Retina (tissue), 1 donor: ENCODE measurements at regions not wholly inside any gene's neighbourhood (a gene's known extent, or its start where the extent isn't known, plus 50 kb on each side); places are given as distances from the start of the nearest gene placed in this dataset.
"Not testable (repeated sequence)": the region's sequence is repeated elsewhere in the genome, so short reads cannot be mapped to it uniquely, and the experiment has no call there.

ENCODE experiments used
- DNase-seq: peaks from one replicate; pipeline ENCODE4 v3.0.0-alpha.2; 2016

GRCh38 chr4:79603681-79604080 is 195.7 kb upstream of the GK2 start:
- DNase-seq = no peak

GRCh38 chr4:79599691-79600090 is 191.7 kb upstream of the GK2 start:
- no peak for DNase-seq

GRCh38 chr4:79598801-79599200 is 190.8 kb upstream of the GK2 start:
- DNase-seq = no peak

GRCh38 chr4:79598214-79598613 is 190.2 kb upstream of the GK2 start:
- no peak for DNase-seq

GRCh38 chr4:79597266-79597665 is 189.2 kb upstream of the GK2 start:
- DNase-seq = no peak

GRCh38 chr4:79592218-79592617 is 184.2 kb upstream of the GK2 start:
- not testable (repeated sequence) for DNase-seq

- no peak for DNase-seq
Observed at GRCh38 chr4:79588679-79589078, 180.7 kb upstream of the GK2 start.

GRCh38 chr4:79587207-79587606 is 179.2 kb upstream of the GK2 start:
- not testable (repeated sequence) for DNase-seq

GRCh38 chr4:79585834-79586233 is 177.8 kb upstream of the GK2 start:
- no peak for DNase-seq

- no peak for DNase-seq
Observed at GRCh38 chr4:79585330-79585729, 177.3 kb upstream of the GK2 start.

- DNase-seq = no peak
Observed at GRCh38 chr4:79584902-79585301, 176.9 kb upstream of the GK2 start.

- no peak for DNase-seq
Observed at GRCh38 chr4:79584352-79584751, 176.3 kb upstream of the GK2 start.

- no peak for DNase-seq
Observed at GRCh38 chr4:79578606-79579005, 170.6 kb upstream of the GK2 start.

- DNase-seq = peak; percentile 61
Observed at GRCh38 chr4:79576429-79576753, 168.4 kb upstream of the GK2 start.

GRCh38 chr4:79575709-79576428 is 167.8 kb upstream of the GK2 start:
- no peak for DNase-seq

GRCh38 chr4:79574741-79575451 is 166.9 kb upstream of the GK2 start:
- DNase-seq = no peak

- no peak for DNase-seq
Observed at GRCh38 chr4:79563219-79563618, 155.2 kb upstream of the GK2 start.

- DNase-seq = no peak
Observed at GRCh38 chr4:79561751-79562150, 153.7 kb upstream of the GK2 start.

GRCh38 chr4:79559398-79559797 is 151.4 kb upstream of the GK2 start:
- not testable (repeated sequence) for DNase-seq

GRCh38 chr4:79552311-79552710 is 144.3 kb upstream of the GK2 start:
- no peak for DNase-seq

GRCh38 chr4:79551555-79551954 is 143.5 kb upstream of the GK2 start:
- no peak for DNase-seq

- DNase-seq = no peak
Observed at GRCh38 chr4:79547851-79548250, 139.8 kb upstream of the GK2 start.

GRCh38 chr4:79545292-79545691 is 137.3 kb upstream of the GK2 start:
- DNase-seq = not testable (repeated sequence)

- no peak for DNase-seq
Observed at GRCh38 chr4:79540143-79540542, 132.1 kb upstream of the GK2 start.

GRCh38 chr4:79535516-79535915 is 127.5 kb upstream of the GK2 start:
- DNase-seq = no peak
